WTC11 (cell line): ENCODE measurements at regions not wholly inside any gene's neighbourhood (a gene's known extent, or its start where the extent isn't known, plus 50 kb on each side); places are given as distances from the start of the nearest gene placed in this dataset.

Experiments
- FOXK1 ChIP-seq: sonication (generic); formaldehyde crosslinking; IDR thresholded peaks from 2 replicates; pipeline ENCODE4 v1.8.0; 2022; ENCODE audit warnings: mild to moderate bottlenecking, moderate library complexity, missing genetic modification reagents
- FOXP1 ChIP-seq: sonication (generic); formaldehyde crosslinking; IDR thresholded peaks from 2 replicates; pipeline ENCODE4 v1.8.0; 2022; ENCODE audit warnings: missing genetic modification reagents, mild to moderate bottlenecking, moderate library complexity, borderline replicate concordance
- HMGXB4 ChIP-seq: sonication (generic); formaldehyde crosslinking; IDR thresholded peaks from 2 replicates; pipeline ENCODE4 v1.8.1; 2023; ENCODE audit warnings: mild to moderate bottlenecking, moderate library complexity, missing genetic modification reagents
- JAZF1 ChIP-seq: fragments of 250-450 bp; sonication (Bioruptor Pico); IDR thresholded peaks from 2 replicates; pipeline ENCODE4 v1.9.0; 2021; ENCODE audit warnings: moderate library complexity, mild to moderate bottlenecking, inconsistent platforms
- JUN ChIP-seq: sonication (generic); formaldehyde crosslinking; IDR thresholded peaks from 2 replicates; pipeline ENCODE4 v1.8.0; 2023; ENCODE audit warnings: mild to moderate bottlenecking, missing genetic modification reagents
- MXD4 ChIP-seq: fragments of 250-450 bp; sonication (Bioruptor Pico); IDR thresholded peaks from 2 replicates; pipeline ENCODE4 v1.8.0; 2021; ENCODE audit warnings: mild to moderate bottlenecking, moderate library complexity, borderline replicate concordance
- MYBL2 ChIP-seq: sonication (generic); formaldehyde crosslinking; IDR thresholded peaks from 2 replicates; pipeline ENCODE4 v1.8.1; 2023; ENCODE audit warnings: mild to moderate bottlenecking, moderate library complexity, missing genetic modification reagents
- NR1H2 ChIP-seq: sonication (generic); formaldehyde crosslinking; IDR thresholded peaks from 2 replicates; pipeline ENCODE4 v1.9.0; 2021; ENCODE audit warnings: mild to moderate bottlenecking, moderate library complexity, missing genetic modification reagents
- PRRX2 ChIP-seq: fragments of 250-450 bp; sonication (Bioruptor Pico); IDR thresholded peaks from 2 replicates; pipeline ENCODE4 v1.8.0; 2021; ENCODE audit warnings: mild to moderate bottlenecking
- RORB ChIP-seq: fragments of 250-450 bp; sonication (Bioruptor Pico); IDR thresholded peaks from 2 replicates; pipeline ENCODE4 v1.9.0; 2021; ENCODE audit warnings: mild to moderate bottlenecking
- TCF7 ChIP-seq: sonication (generic); formaldehyde crosslinking; IDR thresholded peaks from 2 replicates; pipeline ENCODE4 v1.8.0; 2022; ENCODE audit warnings: mild to moderate bottlenecking, low read depth, missing genetic modification reagents, moderate library complexity
- TP53 ChIP-seq: sonication (generic); formaldehyde crosslinking; IDR thresholded peaks from 2 replicates; pipeline ENCODE4 v1.8.1; 2023; ENCODE audit warnings: mild to moderate bottlenecking, missing genetic modification reagents
- ZNF121 ChIP-seq: sonication (generic); formaldehyde crosslinking; IDR thresholded peaks from 2 replicates; pipeline ENCODE4 v1.8.0; 2023; ENCODE audit warnings: missing genetic modification reagents
- ZNF138 ChIP-seq: sonication (generic); formaldehyde crosslinking; conservative IDR thresholded peaks from 2 replicates; pipeline ENCODE4 v1.8.1; 2022; ENCODE audit warnings: mild to moderate bottlenecking, moderate library complexity, missing genetic modification reagents
- ZNF219 ChIP-seq: sonication (generic); formaldehyde crosslinking; IDR thresholded peaks from 2 replicates; pipeline ENCODE4 v1.8.0; 2023; ENCODE audit warnings: missing genetic modification reagents, mild to moderate bottlenecking, borderline replicate concordance
- ZNF396 ChIP-seq: fragments of 250-450 bp; sonication (Bioruptor Pico); IDR thresholded peaks from 2 replicates; pipeline ENCODE4 v1.8.0; 2021; ENCODE audit warnings: mild to moderate bottlenecking, moderate library complexity, borderline replicate concordance
- ZNF416 ChIP-seq: fragments of 250-450 bp; sonication (Bioruptor Pico); IDR thresholded peaks from 2 replicates; pipeline ENCODE4 v1.9.0; 2021; ENCODE audit warnings: mild to moderate bottlenecking, inconsistent platforms
- ZNF423 ChIP-seq: fragments of 250-450 bp; sonication (Bioruptor Pico); IDR thresholded peaks from 2 replicates; pipeline ENCODE4 v2.1.2; 2022; ENCODE audit warnings: mild to moderate bottlenecking, moderate library complexity
- ZNF532 ChIP-seq: fragments of 250-450 bp; sonication (Bioruptor Pico); IDR thresholded peaks from 2 replicates; pipeline ENCODE4 v1.9.0; 2021; ENCODE audit warnings: mild to moderate bottlenecking, borderline replicate concordance
- TF ChIP-seq, protein P1 (sequence below): sonication (generic); formaldehyde crosslinking; IDR thresholded peaks from 2 replicates; pipeline ENCODE4 v1.8.0; 2022; ENCODE audit warnings: missing genetic modification reagents
- TF ChIP-seq, protein P2 (sequence below): sonication (generic); formaldehyde crosslinking; IDR thresholded peaks from 2 replicates; pipeline ENCODE4 v1.8.1; 2022; ENCODE audit warnings: mild to moderate bottlenecking, missing genetic modification reagents, moderate library complexity, borderline replicate concordance
- TF ChIP-seq, protein P3 (sequence below): fragments of 250-450 bp; sonication (Bioruptor Pico); IDR thresholded peaks from 2 replicates; pipeline ENCODE4 v1.9.0; 2021; ENCODE audit warnings: mild to moderate bottlenecking
- TF ChIP-seq, protein P4 (sequence below): fragments of 250-450 bp; sonication (Bioruptor Pico); IDR thresholded peaks from 2 replicates; pipeline ENCODE4 v1.9.0; 2021; ENCODE audit warnings: moderate library complexity, mild to moderate bottlenecking, inconsistent platforms, borderline replicate concordance

DNA sequence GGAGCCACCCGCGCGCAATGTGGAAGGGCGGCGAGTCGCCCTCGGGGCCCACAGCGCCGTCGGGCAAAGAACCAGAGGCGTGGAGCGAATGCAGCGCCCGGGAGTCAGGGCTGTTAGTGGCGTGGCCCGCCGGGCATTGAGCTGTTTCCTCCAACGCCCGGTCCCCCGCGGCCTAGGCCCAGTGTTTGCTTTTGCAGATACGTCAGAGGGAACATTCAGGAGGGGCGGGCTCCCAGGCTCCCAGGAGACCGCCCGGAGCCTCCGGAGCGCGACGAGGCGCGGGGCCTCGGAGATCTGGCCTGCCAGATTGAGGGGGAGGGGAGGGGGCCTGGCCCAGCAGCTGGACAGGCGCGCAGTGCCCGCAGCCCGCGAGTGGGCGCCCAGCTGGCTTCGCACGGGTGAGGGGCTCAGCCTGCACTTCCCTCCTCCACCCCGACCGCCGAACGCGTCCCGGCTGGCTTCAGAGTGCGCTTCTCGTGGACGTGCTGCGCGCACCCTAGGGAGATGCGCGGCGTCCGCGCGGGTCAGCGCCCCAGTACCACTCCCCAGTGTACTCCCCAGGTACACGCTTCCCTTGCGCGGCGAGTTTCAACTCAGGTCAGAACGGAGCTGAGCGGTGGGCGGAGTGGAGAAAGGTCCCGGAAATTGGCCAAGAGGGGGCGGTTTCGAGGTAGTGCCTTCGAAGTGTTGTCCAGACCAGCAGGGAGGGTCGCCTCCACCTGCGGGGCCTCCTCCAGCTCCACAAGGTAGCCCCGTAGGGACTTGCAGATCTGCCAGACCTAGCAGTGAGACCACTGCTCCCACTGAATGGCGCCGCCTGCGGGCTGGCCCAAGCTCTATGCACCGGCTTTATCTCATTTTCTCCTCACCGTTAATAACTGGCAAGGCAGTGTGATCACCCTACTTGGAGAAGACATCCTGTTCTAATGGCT lies 130.4 kb downstream of the TMEM174 start (continued):
- TF ChIP-seq, protein P1, sequence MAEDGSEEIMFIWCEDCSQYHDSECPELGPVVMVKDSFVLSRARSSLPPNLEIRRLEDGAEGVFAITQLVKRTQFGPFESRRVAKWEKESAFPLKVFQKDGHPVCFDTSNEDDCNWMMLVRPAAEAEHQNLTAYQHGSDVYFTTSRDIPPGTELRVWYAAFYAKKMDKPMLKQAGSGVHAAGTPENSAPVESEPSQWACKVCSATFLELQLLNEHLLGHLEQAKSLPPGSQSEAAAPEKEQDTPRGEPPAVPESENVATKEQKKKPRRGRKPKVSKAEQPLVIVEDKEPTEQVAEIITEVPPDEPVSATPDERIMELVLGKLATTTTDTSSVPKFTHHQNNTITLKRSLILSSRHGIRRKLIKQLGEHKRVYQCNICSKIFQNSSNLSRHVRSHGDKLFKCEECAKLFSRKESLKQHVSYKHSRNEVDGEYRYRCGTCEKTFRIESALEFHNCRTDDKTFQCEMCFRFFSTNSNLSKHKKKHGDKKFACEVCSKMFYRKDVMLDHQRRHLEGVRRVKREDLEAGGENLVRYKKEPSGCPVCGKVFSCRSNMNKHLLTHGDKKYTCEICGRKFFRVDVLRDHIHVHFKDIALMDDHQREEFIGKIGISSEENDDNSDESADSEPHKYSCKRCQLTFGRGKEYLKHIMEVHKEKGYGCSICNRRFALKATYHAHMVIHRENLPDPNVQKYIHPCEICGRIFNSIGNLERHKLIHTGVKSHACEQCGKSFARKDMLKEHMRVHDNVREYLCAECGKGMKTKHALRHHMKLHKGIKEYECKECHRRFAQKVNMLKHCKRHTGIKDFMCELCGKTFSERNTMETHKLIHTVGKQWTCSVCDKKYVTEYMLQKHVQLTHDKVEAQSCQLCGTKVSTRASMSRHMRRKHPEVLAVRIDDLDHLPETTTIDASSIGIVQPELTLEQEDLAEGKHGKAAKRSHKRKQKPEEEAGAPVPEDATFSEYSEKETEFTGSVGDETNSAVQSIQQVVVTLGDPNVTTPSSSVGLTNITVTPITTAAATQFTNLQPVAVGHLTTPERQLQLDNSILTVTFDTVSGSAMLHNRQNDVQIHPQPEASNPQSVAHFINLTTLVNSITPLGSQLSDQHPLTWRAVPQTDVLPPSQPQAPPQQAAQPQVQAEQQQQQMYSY (CRISPR knock-in tag) = peak; percentile 38; the same call in 1 of the 2 replicates
- TF ChIP-seq MXD4 (CRISPR knock-in tag) (no peak), HMGXB4 (no peak), FOXK1 (CRISPR knock-in tag) (no peak), ZNF423 (peak; percentile 45), FOXP1 (peak; percentile 38; the same call in 1 of the 2 replicates), NR1H2 (no peak), RORB (CRISPR knock-in tag) (no peak), JAZF1 (no peak), ZNF138 (no peak), ZNF121 (0 out of 2 replicates have a peak, but pooled peaks have one; percentile 39), ZNF219 (CRISPR knock-in tag) (no peak), ZNF532 (CRISPR knock-in tag) (no peak), ZNF416 (CRISPR knock-in tag) (no peak), PRRX2 (no peak), TCF7 (CRISPR knock-in tag) (no peak), JUN (CRISPR knock-in tag) (no peak), ZNF396 (CRISPR knock-in tag) (no peak), TP53 (CRISPR knock-in tag) (no peak), MYBL2 (CRISPR knock-in tag) (no peak)
- TF ChIP-seq, protein P2, sequence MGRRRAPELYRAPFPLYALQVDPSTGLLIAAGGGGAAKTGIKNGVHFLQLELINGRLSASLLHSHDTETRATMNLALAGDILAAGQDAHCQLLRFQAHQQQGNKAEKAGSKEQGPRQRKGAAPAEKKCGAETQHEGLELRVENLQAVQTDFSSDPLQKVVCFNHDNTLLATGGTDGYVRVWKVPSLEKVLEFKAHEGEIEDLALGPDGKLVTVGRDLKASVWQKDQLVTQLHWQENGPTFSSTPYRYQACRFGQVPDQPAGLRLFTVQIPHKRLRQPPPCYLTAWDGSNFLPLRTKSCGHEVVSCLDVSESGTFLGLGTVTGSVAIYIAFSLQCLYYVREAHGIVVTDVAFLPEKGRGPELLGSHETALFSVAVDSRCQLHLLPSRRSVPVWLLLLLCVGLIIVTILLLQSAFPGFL = no peak
- TF ChIP-seq, protein P3, sequence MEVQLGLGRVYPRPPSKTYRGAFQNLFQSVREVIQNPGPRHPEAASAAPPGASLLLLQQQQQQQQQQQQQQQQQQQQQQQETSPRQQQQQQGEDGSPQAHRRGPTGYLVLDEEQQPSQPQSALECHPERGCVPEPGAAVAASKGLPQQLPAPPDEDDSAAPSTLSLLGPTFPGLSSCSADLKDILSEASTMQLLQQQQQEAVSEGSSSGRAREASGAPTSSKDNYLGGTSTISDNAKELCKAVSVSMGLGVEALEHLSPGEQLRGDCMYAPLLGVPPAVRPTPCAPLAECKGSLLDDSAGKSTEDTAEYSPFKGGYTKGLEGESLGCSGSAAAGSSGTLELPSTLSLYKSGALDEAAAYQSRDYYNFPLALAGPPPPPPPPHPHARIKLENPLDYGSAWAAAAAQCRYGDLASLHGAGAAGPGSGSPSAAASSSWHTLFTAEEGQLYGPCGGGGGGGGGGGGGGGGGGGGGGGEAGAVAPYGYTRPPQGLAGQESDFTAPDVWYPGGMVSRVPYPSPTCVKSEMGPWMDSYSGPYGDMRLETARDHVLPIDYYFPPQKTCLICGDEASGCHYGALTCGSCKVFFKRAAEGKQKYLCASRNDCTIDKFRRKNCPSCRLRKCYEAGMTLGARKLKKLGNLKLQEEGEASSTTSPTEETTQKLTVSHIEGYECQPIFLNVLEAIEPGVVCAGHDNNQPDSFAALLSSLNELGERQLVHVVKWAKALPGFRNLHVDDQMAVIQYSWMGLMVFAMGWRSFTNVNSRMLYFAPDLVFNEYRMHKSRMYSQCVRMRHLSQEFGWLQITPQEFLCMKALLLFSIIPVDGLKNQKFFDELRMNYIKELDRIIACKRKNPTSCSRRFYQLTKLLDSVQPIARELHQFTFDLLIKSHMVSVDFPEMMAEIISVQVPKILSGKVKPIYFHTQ = no peak
- TF ChIP-seq, protein P4, sequence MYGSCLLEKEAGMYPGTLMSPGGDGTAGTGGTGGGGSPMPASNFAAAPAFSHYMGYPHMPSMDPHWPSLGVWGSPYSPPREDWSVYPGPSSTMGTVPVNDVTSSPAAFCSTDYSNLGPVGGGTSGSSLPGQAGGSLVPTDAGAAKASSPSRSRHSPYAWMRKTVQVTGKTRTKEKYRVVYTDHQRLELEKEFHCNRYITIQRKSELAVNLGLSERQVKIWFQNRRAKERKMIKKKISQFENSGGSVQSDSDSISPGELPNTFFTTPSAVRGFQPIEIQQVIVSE = no peak
